CD14-positive monocyte (primary cell): ENCODE measurements at regions not wholly inside any gene's neighbourhood (a gene's known extent, or its start where the extent isn't known, plus 50 kb on each side); places are given as distances from the start of the nearest gene placed in this dataset.

Experiments used
- DNase-seq, 3 donors: peaks; one replicate each; pipeline ENCODE4 v3.0.0-alpha.2; 2011 to 2022
- H2AFZ ChIP-seq: 2 replicates; pipeline ENCODE4 v1.6.0; 2012; ENCODE audit warnings: mild to moderate bottlenecking, low read depth, low read length, inconsistent platforms; ENCODE audit not compliant: insufficient read depth, poor library complexity, severe bottlenecking
- H3K27ac ChIP-seq, 2 donors: 1 replicate in 1 of 2; 2 replicates in 1 of 2; pipeline ENCODE4 v1.5.1; 2012 to 2013; ENCODE audit warnings: low read length in 2 of 2, control low read depth in 1 of 2, inconsistent platforms in 1 of 2, low read depth in 1 of 2, mild to moderate bottlenecking in 1 of 2
- H3K27me3 ChIP-seq, 2 donors: one replicate each; pipeline versions ENCODE4 v1.6.0 to v1.6.1; 2011 to 2013; ENCODE audit warnings: low read length in 2 of 2; ENCODE audit not compliant: control insufficient read depth in 2 of 2, insufficient read depth in 2 of 2
- H3K36me3 ChIP-seq, 2 donors: replicated peaks in 1 of 2; 1 replicate in 1 of 2; 2 replicates in 1 of 2; pipeline versions ENCODE4 v1.5.1 to v1.6.1; 2012 to 2013; ENCODE audit warnings: low read length in 2 of 2, control low read depth in 1 of 2, inconsistent platforms in 1 of 2, mild to moderate bottlenecking in 1 of 2; ENCODE audit not compliant: insufficient read depth in 2 of 2, control insufficient read depth in 1 of 2
- H3K4me1 ChIP-seq, 2 donors: 1 replicate in 1 of 2; 2 replicates in 1 of 2; pipeline versions ENCODE4 v1.5.1 to v1.6.1; 2012 to 2013; ENCODE audit warnings: low read length in 2 of 2, control low read depth in 1 of 2, inconsistent platforms in 1 of 2, mild to moderate bottlenecking in 1 of 2, moderate library complexity in 1 of 2; ENCODE audit not compliant: insufficient read depth in 2 of 2, control insufficient read depth in 1 of 2
- H3K4me2 ChIP-seq: replicated peaks from 2 replicates; pipeline ENCODE3; 2012; ENCODE audit warnings: low read length, moderate library complexity, mild to moderate bottlenecking; ENCODE audit not compliant: poor library complexity, severe bottlenecking; ENCODE audit errors: extremely low read depth
- H3K4me3 ChIP-seq, 3 experiments: fragments of 200-600 bp in 1 of 3; sonication (generic) in 1 of 3; replicated peaks in 1 of 3; 1 replicate in 2 of 3; 2 replicates in 1 of 3; pipeline ENCODE4 v1.5.1; 2011 to 2013; ENCODE audit warnings: low read length in 3 of 3, mild to moderate bottlenecking in 3 of 3, control low read depth in 2 of 3, low read depth in 2 of 3, inconsistent platforms in 1 of 3, moderate library complexity in 1 of 3
- H3K79me2 ChIP-seq: 2 replicates; pipeline ENCODE4 v1.6.0; 2012; ENCODE audit warnings: mild to moderate bottlenecking, control low read depth, inconsistent platforms, low read length, moderate library complexity; ENCODE audit not compliant: insufficient read depth
- H3K9ac ChIP-seq: 2 replicates; pipeline ENCODE4 v1.6.0; 2017; ENCODE audit warnings: low read length, mild to moderate bottlenecking; ENCODE audit not compliant: insufficient read depth, poor library complexity, severe bottlenecking
- H3K9me3 ChIP-seq, 2 donors: replicated peaks in 1 of 2; 1 replicate in 1 of 2; 2 replicates in 1 of 2; pipeline versions ENCODE4 v1.5.1 to v1.6.1; 2012 to 2013; ENCODE audit warnings: low read length in 2 of 2, control low read depth in 1 of 2; ENCODE audit not compliant: control insufficient read depth in 1 of 2, insufficient read depth in 1 of 2
- H4K20me1 ChIP-seq: 2 replicates; pipeline ENCODE4 v1.6.0; 2012; ENCODE audit warnings: mild to moderate bottlenecking, low read length, control low read depth, moderate library complexity; ENCODE audit not compliant: insufficient read depth
- H3K27ac Mint-ChIP-seq, 7 donors: one replicate each; pipeline ENCODE4 v1.8.0; 2020; ENCODE audit warnings: mild to moderate bottlenecking in 7 of 7, mixed read lengths in 7 of 7, moderate library complexity in 6 of 7, inconsistent platforms in 2 of 7
- H3K27me3 Mint-ChIP-seq, 3 donors: one replicate each; pipeline ENCODE4 v1.8.0; 2021 to 2022; ENCODE audit warnings: low read depth in 3 of 3, mild to moderate bottlenecking in 3 of 3, mixed read lengths in 3 of 3, moderate library complexity in 3 of 3, inconsistent platforms in 1 of 3
- H3K36me3 Mint-ChIP-seq, 2 donors: one replicate each; pipeline ENCODE4 v1.8.0; 2020; ENCODE audit warnings: mixed read lengths in 2 of 2, inconsistent platforms in 1 of 2, mild to moderate bottlenecking in 1 of 2
- H3K4me1 Mint-ChIP-seq: one replicate; pipeline ENCODE4 v1.8.0; 2020; ENCODE audit warnings: mild to moderate bottlenecking, mixed read lengths
- H3K4me3 Mint-ChIP-seq, 2 donors: one replicate each; pipeline ENCODE4 v1.8.0; 2020; ENCODE audit warnings: mild to moderate bottlenecking in 2 of 2, mixed read lengths in 2 of 2, moderate library complexity in 1 of 2
- H3K9me3 Mint-ChIP-seq, 7 donors: one replicate each; pipeline ENCODE4 v1.8.0; 2020 to 2022; ENCODE audit warnings: mixed read lengths in 7 of 7, mild to moderate bottlenecking in 6 of 7, moderate library complexity in 6 of 7, inconsistent platforms in 2 of 7
- CTCF ChIP-seq: fragments of 200-600 bp; IDR thresholded peaks from one replicate; pipeline ENCODE4 v1.8.0; 2022; ENCODE audit warnings: antibody characterized with exemption, mild to moderate bottlenecking
- WGBS: methylation state at CpG from one replicate; pipeline ENCODE4 v1.1.5; 2013; ENCODE audit warnings: missing lambda C conversion rate; ENCODE audit not compliant: insufficient coverage; 5-methylcytosine and 5-hydroxymethylcytosine counted together
- intact Hi-C, 2 donors: fragments of 100-400 bp; cut with micrococcal nuclease; formaldehyde crosslinking; loops; one replicate each; pipeline versions ENCODE4 v1.15.0 to v1.15.1; 2023

- Histone ChIP-seq H3K79me2 (no peaks in the 10 kb centered on the region), H3K27ac (no peak overlapping the region), H3K4me2 (no peak overlapping the region), H3K4me3 (no peak overlapping the region), H3K4me1 (no peaks in the 10 kb centered on the region), H3K27me3 (no peaks in the 10 kb centered on the region), H3K9ac (no peak overlapping the region), H3K36me3 (no peaks in the 10 kb centered on the region), H2AFZ (no peak overlapping the region), H4K20me1 (no peaks in the 10 kb centered on the region), H3K9me3 (no peaks in the 10 kb centered on the region)
- no peak for DNase-seq
- no peak for TF ChIP-seq CTCF
- no CpG with 5 or more reads among the region's 2 CpGs for WGBS
- H3K27ac Mint-ChIP-seq = no peak overlapping the region
- no peaks in the 10 kb centered on the region for H3K4me1 Mint-ChIP-seq
- peaks cover 0 to 6% (median 1%) of the 10 kb centered on the region in 7 donors for H3K9me3 Mint-ChIP-seq
- no peaks in the 10 kb centered on the region for H3K36me3 Mint-ChIP-seq
- intact Hi-C loops = no loop called here
- no peak overlapping the region for H3K4me3 Mint-ChIP-seq
- H3K27me3 Mint-ChIP-seq = peaks cover 2 to 6% (median 3%) of the 10 kb centered on the region in 3 donors
These were observed 54.3 kb upstream of the VSTM5 start for GRCh38 chr11:93904716-93905115.

GRCh38 chr11:93905384-93905783, 55.0 kb upstream of the VSTM5 start:
- Histone ChIP-seq H3K9me3 (no peaks in the 10 kb centered on the region), H3K9ac (no peak overlapping the region), H3K4me3 (no peak overlapping the region), H3K27ac (no peak overlapping the region), H3K4me2 (no peak overlapping the region), H3K4me1 (no peaks in the 10 kb centered on the region), H2AFZ (no peak overlapping the region), H3K79me2 (no peaks in the 10 kb centered on the region), H3K27me3 (no peaks in the 10 kb centered on the region), H3K36me3 (no peaks in the 10 kb centered on the region), H4K20me1 (no peaks in the 10 kb centered on the region)
- H3K27me3 Mint-ChIP-seq = peaks cover 2 to 6% (median 3%) of the 10 kb centered on the region in 3 donors
- intact Hi-C loops = no loop called here
- no CpG with 5 or more reads among the region's 3 CpGs for WGBS
- H3K27ac Mint-ChIP-seq = no peak overlapping the region
- no peak overlapping the region for H3K4me3 Mint-ChIP-seq
- no peaks in the 10 kb centered on the region for H3K4me1 Mint-ChIP-seq
- TF ChIP-seq CTCF = no peak
- DNase-seq = no peak
- peaks cover 0 to 2% (median 1%) of the 10 kb centered on the region in 7 donors for H3K9me3 Mint-ChIP-seq
- H3K36me3 Mint-ChIP-seq = no peaks in the 10 kb centered on the region
